ENCODE measurements at regions not wholly inside any gene's neighbourhood (a gene's known extent, or its start where the extent isn't known, plus 50 kb on each side); places are given as distances from the start of the nearest gene placed in this dataset.

GRCh38 chr13:97091196-97091595 lies 96.9 kb upstream of the OXGR1 start:
- CTCF ChIA-PET = interaction anchor here (1.3 to 1.6 kb wide), 2 partner anchors 19 to 268 kb away, joined by 3 to 4 read pairs; no protein-coding TSS in a partner anchor
- TF ChIP-seq CTCF (IDR thresholded peaks at IDR 0.05; ENCODE audit: control extremely low read depth, extremely low read depth, low read depth, missing control alignments) = no peak
- POLR2A ChIA-PET = no interaction called here
- DNase-seq (ENCODE audit: extremely low spot score) = no peak

DNA sequence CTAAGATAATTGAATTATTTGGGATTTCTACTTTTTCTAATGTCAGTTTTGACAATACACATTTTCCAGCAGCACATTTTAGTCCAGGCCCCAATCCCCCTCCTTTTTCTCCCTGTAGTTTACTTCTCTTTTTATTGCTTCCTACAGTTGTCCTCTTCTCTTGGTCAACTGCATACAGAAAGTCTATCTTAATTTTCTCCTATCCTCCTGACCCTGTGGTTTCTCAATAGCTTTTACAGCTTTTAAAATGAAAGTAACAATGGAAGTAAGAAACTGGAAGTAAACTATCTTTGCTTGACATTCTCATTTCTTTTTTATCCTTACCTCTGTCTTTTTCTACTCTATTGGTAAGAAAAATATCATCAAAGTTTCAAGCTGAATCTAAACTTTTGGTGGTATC lies 106.5 kb upstream of the OXGR1 start:
- no peak for TF ChIP-seq CTCF (IDR thresholded peaks at IDR 0.05; ENCODE audit: control extremely low read depth, extremely low read depth, low read depth, missing control alignments)
- ChIA-PET POLR2A (no interaction called here), CTCF (interaction anchor here (1.0 to 2.3 kb wide), 2 partner anchors 9 to 259 kb away, joined by 3 to 18 read pairs; no protein-coding TSS in a partner anchor)
- DNase-seq (ENCODE audit: extremely low spot score) = no peak

DNA sequence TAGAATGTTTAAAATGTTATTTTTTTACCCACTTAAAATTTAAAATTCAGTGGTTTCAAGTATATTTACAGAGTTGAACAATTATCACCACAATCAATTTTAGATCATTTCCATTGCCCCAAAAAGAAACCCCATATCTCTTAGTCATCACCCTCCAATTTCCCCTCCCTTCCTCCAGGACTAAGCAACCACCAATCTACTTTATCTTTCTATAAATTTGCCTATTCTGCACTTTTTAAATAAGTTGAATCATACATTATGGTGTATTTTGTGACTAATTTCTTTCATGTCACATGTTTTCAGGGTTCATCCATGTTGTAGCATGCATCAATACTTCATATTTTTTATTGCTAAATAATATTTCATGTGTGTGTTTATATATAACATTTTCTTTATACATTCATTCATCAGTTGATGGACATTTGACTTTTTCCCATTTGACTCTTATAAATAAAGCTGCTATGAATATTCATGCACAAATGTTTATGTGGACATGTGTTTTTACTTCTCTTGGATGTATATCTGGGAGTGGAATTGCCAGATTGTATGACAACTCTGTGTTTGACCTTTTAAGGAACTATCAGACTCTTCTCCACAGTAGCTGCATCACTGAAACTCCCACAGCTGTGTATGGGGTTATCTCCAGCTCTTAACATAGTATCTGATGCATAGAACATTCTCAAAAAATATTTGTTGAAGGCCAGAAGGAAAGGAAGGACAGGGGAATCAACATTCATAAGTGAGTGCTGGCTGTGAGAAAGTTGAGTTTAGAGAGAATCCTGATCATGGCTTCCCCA lies 107.8 kb upstream of the OXGR1 start:
- ChIA-PET POLR2A (no interaction called here), CTCF (interaction anchor here (1.0 to 2.3 kb wide), 4 partner anchors 8 to 258 kb away, joined by 3 to 18 read pairs (median 4); no protein-coding TSS in a partner anchor)

GRCh38 chr13:97106323-97106722 lies 112.0 kb upstream of the OXGR1 start:
- no peak for TF ChIP-seq CTCF (IDR thresholded peaks at IDR 0.05; ENCODE audit: control extremely low read depth, extremely low read depth, low read depth, missing control alignments)
- POLR2A ChIA-PET = no interaction called here
- DNase-seq (ENCODE audit: extremely low spot score) = no peak
- CTCF ChIA-PET = interaction anchor here (1.9 to 15.5 kb wide), 2 partner anchors 107 to 255 kb away, joined by 5 to 237 read pairs; no protein-coding TSS in a partner anchor

More for the DNA sequence above, 107.8 kb upstream of the OXGR1 start:
- DNase-seq (ENCODE audit: extremely low spot score) = no peak
- TF ChIP-seq CTCF (IDR thresholded peaks at IDR 0.05; ENCODE audit: control extremely low read depth, extremely low read depth, low read depth, missing control alignments) = no peak

- no peak for DNase-seq (ENCODE audit: extremely low spot score)
- ChIA-PET POLR2A (no interaction called here), CTCF (interaction anchor here (0.9 to 15.5 kb wide), 19 partner anchors 9 to 1735 kb away, joined by 3 to 237 read pairs (median 11); partner anchors contain the start of gene MBNL2)
- TF ChIP-seq CTCF (IDR thresholded peaks at IDR 0.05; ENCODE audit: control extremely low read depth, extremely low read depth, low read depth, missing control alignments) = no peak
These were observed 113.7 kb upstream of the OXGR1 start for GRCh38 chr13:97107815-97108529.

DNA sequence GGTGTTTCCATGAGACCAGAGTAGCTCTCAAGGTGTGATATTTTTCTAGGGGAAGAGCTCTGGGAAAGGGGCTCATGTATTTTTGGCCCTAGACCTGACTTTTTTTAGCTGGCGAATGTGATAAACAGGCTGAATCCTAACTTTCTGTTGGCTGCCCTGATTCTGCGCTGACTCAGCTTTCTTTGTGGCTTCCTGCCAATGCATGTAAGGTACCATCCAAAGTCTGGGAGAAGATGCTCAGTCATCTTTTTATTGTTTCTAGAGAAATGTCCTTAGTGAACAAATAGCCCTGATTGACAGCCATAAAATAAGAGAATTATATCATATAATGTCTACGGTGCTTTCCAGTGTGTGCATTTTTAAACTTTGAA lies 113.6 kb upstream of the MBNL2 start:
- TF ChIP-seq CTCF (IDR thresholded peaks at IDR 0.05; ENCODE audit: control extremely low read depth, extremely low read depth, low read depth, missing control alignments) = no peak
- no peak for DNase-seq (ENCODE audit: extremely low spot score)
- CTCF ChIA-PET = interaction anchor here (0.9 to 15.5 kb wide), 24 partner anchors 12 to 1734 kb away, joined by 3 to 237 read pairs (median 8); partner anchors contain the start of gene MBNL2
- POLR2A ChIA-PET = interaction anchor here (0.5 kb wide), 1 partner anchor 173 kb away, joined by 5 read pairs; no protein-coding TSS in a partner anchor

All from GM10248 (cell line).